ENCODE measurements at regions not wholly inside any gene's neighbourhood (a gene's known extent, or its start where the extent isn't known, plus 50 kb on each side); places are given as distances from the start of the nearest gene placed in this dataset.

DNA sequence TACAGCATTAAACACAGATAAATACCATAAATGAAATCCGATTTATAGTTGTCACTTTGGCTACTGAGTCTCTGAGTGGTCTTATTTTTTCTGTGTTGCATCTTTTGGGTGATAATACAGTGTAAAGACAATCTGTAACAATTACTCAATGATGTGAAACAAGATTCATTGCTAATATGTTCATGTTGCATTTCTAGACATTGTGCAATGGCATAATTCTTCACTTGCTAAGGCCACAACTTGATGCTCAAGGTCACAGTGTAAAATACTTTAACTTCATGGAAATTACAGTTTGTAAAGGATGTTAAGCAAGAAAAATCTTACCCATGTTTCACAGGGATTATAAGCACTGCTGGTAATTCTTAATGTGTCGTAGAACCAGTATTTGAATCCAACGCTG lies 74.9 kb upstream of the SMLR1 start:
- no peak overlapping the region for H4K12ac ChIP-seq (ENCODE audit: low read depth, low read length)
- H3K27me3 ChIP-seq (ENCODE audit: insufficient read depth, low read length) = no peaks in the 10 kb centered on the region
- no peak overlapping the region for H4K8ac ChIP-seq (ENCODE audit: low read depth, low read length)
- H2BK120ac ChIP-seq (ENCODE audit: insufficient read depth, low read length, poor library complexity) = no peak overlapping the region
- no CpG with 5 or more reads among the region's 3 CpGs for WGBS (ENCODE audit: extremely low coverage, insufficient coverage, insufficient read length)
- peaks cover 4% of the 10 kb centered on the region for H3K9me3 ChIP-seq (ENCODE audit: insufficient read depth, low read depth, low read length)
- no peak overlapping the region for H3K27ac ChIP-seq (ENCODE audit: low read depth, low read length)
- H3K9ac ChIP-seq (ENCODE audit: low read length) = no peak overlapping the region
- no peaks in the 10 kb centered on the region for H3K36me3 ChIP-seq (ENCODE audit: control insufficient read depth in 1 of 2, insufficient read depth in 2 of 2, low read length in 2 of 2)
- H2AK5ac ChIP-seq (ENCODE audit: low read length) = no peak overlapping the region
- H3K79me2 ChIP-seq (ENCODE audit: control insufficient read depth, insufficient read depth, low read length, poor library complexity) = no peaks in the 10 kb centered on the region
- H3K4me1 ChIP-seq (ENCODE audit: control insufficient read depth in 1 of 2, insufficient read depth in 2 of 2, low read length in 2 of 2) = no peaks in the 10 kb centered on the region
- H4K91ac ChIP-seq (ENCODE audit: low read depth, low read length) = no peak overlapping the region
- no peak overlapping the region for H3K14ac ChIP-seq (ENCODE audit: low read length)
- no peak overlapping the region for H3K23ac ChIP-seq (ENCODE audit: low read length)
- H3K4me2 ChIP-seq (ENCODE audit: low read length) = no peak overlapping the region
- no peak overlapping the region for H3K18ac ChIP-seq (ENCODE audit: low read length)
- H3K4ac ChIP-seq (ENCODE audit: low read depth, low read length) = no peak overlapping the region
- DNase-seq = peak in 1 of 2 donors; percentile 66
- H2AFZ ChIP-seq (ENCODE audit: insufficient read depth, low read length, poor library complexity) = no peak overlapping the region
- H3K4me3 ChIP-seq (ENCODE audit: low read depth, low read length) = no peak overlapping the region
- H3K79me1 ChIP-seq (ENCODE audit: low read length) = no peaks in the 10 kb centered on the region
- H2BK5ac ChIP-seq (ENCODE audit: low read depth, low read length, poor library complexity) = no peak overlapping the region
- no peak overlapping the region for H2BK12ac ChIP-seq (ENCODE audit: low read length)

DNA sequence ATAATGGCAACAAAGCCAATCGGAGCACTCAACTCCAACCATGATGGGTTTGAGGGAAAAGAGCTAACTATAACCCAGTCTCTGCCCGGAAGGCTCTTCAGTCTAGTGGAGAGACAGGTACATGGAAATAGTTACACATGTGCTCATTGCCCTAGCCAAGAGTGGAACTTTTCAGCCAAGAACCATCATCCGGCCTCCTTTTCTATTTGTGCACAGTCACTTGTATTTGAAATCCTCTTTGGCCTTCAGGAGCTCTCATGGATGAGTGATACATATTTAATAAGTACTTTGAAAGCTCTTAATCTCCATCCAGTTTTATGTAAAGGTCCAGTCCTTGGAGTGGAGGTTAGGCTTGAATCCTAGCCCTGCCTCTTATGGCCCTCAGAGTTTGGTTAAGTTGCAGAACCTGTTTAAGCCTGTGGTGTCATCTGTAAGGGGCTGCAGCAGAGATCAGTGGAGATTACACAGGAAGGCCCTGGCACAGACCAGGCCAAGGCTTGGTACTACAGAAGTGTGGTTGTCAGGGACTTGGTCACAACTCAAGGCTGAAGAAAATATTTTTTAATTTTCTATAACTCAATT lies 72.3 kb upstream of the SMLR1 start:
- DNase-seq = no peak
- Histone ChIP-seq H3K4me1 (ENCODE audit: control insufficient read depth in 1 of 2, insufficient read depth in 2 of 2, low read length in 2 of 2) (no peaks in the 10 kb centered on the region), H3K79me1 (ENCODE audit: low read length) (no peaks in the 10 kb centered on the region), H4K8ac (ENCODE audit: low read depth, low read length) (no peak overlapping the region), H4K12ac (ENCODE audit: low read depth, low read length) (no peak overlapping the region), H2AFZ (ENCODE audit: insufficient read depth, low read length, poor library complexity) (no peak overlapping the region), H3K79me2 (ENCODE audit: control insufficient read depth, insufficient read depth, low read length, poor library complexity) (no peaks in the 10 kb centered on the region), H4K91ac (ENCODE audit: low read depth, low read length) (no peak overlapping the region), H3K4me2 (ENCODE audit: low read length) (no peak overlapping the region), H2BK5ac (ENCODE audit: low read depth, low read length, poor library complexity) (no peak overlapping the region), H3K18ac (ENCODE audit: low read length) (no peak overlapping the region), H2BK120ac (ENCODE audit: insufficient read depth, low read length, poor library complexity) (no peak overlapping the region), H3K23ac (ENCODE audit: low read length) (no peak overlapping the region), H3K9ac (ENCODE audit: low read length) (no peak overlapping the region), H3K9me3 (ENCODE audit: insufficient read depth, low read depth, low read length) (no peaks in the 10 kb centered on the region), H2BK12ac (ENCODE audit: low read length) (no peak overlapping the region), H3K4me3 (ENCODE audit: low read depth, low read length) (no peak overlapping the region), H3K27ac (ENCODE audit: low read depth, low read length) (no peak overlapping the region), H3K36me3 (ENCODE audit: control insufficient read depth in 1 of 2, insufficient read depth in 2 of 2, low read length in 2 of 2) (no peaks in the 10 kb centered on the region), H3K14ac (ENCODE audit: low read length) (no peak overlapping the region), H3K4ac (ENCODE audit: low read depth, low read length) (no peak overlapping the region), H2AK5ac (ENCODE audit: low read length) (no peak overlapping the region), H3K27me3 (ENCODE audit: insufficient read depth, low read length) (no peaks in the 10 kb centered on the region)
- no CpG with 5 or more reads among the region's 3 CpGs for WGBS (ENCODE audit: extremely low coverage, insufficient coverage, insufficient read length)

DNA sequence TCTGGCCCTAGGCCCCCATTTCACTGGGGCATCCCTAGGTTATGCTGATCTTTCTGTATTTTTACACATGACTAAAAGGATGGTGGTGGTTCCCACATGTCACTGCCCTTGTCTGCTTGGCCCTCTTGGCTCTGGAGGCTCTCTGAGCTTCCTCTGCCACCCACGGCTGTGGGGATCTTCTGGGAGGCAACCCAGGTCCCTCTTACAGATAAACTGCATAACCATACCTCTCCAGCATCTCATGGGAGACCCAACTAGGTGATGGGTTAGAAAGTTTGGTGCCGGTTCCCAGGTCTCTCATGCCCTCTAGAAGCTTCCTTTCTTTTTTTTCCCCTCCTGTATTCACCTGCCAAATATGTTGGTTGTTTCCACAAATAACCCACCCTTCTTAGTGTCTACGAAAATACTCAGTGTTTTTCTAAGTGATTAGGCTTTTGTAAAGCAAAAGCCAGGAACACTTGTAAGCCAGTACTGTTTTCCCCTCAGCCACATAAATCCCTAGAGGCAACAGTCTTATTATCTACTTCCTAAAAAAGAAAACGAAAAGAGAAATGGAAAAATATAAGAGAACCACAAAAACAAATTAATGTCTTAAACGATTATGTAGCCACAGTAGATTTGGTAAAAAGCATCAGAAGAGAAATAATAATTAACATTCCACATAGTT lies 71.7 kb upstream of the SMLR1 start:
- H4K91ac ChIP-seq (ENCODE audit: low read depth, low read length) = no peak overlapping the region
- WGBS (ENCODE audit: extremely low coverage, insufficient coverage, insufficient read length) = no CpG with 5 or more reads among the region's 5 CpGs
- H3K14ac ChIP-seq (ENCODE audit: low read length) = no peak overlapping the region
- H4K8ac ChIP-seq (ENCODE audit: low read depth, low read length) = no peak overlapping the region
- no peak overlapping the region for H2BK120ac ChIP-seq (ENCODE audit: insufficient read depth, low read length, poor library complexity)
- H4K12ac ChIP-seq (ENCODE audit: low read depth, low read length) = no peak overlapping the region
- no peaks in the 10 kb centered on the region for H3K9me3 ChIP-seq (ENCODE audit: insufficient read depth, low read depth, low read length)
- no peak for DNase-seq
- H3K79me2 ChIP-seq (ENCODE audit: control insufficient read depth, insufficient read depth, low read length, poor library complexity) = no peaks in the 10 kb centered on the region
- H3K4ac ChIP-seq (ENCODE audit: low read depth, low read length) = no peak overlapping the region
- no peak overlapping the region for H2BK12ac ChIP-seq (ENCODE audit: low read length)
- no peak overlapping the region for H3K4me3 ChIP-seq (ENCODE audit: low read depth, low read length)
- H3K4me2 ChIP-seq (ENCODE audit: low read length) = no peak overlapping the region
- no peak overlapping the region for H3K18ac ChIP-seq (ENCODE audit: low read length)
- no peak overlapping the region for H2AK5ac ChIP-seq (ENCODE audit: low read length)
- H3K23ac ChIP-seq (ENCODE audit: low read length) = no peak overlapping the region
- no peak overlapping the region for H3K9ac ChIP-seq (ENCODE audit: low read length)
- H3K36me3 ChIP-seq (ENCODE audit: control insufficient read depth in 1 of 2, insufficient read depth in 2 of 2, low read length in 2 of 2) = no peaks in the 10 kb centered on the region
- no peaks in the 10 kb centered on the region for H3K79me1 ChIP-seq (ENCODE audit: low read length)
- no peak overlapping the region for H2AFZ ChIP-seq (ENCODE audit: insufficient read depth, low read length, poor library complexity)
- no peaks in the 10 kb centered on the region for H3K4me1 ChIP-seq (ENCODE audit: control insufficient read depth in 1 of 2, insufficient read depth in 2 of 2, low read length in 2 of 2)
- H2BK5ac ChIP-seq (ENCODE audit: low read depth, low read length, poor library complexity) = no peak overlapping the region
- H3K27ac ChIP-seq (ENCODE audit: low read depth, low read length) = no peak overlapping the region
- no peaks in the 10 kb centered on the region for H3K27me3 ChIP-seq (ENCODE audit: insufficient read depth, low read length)

DNA sequence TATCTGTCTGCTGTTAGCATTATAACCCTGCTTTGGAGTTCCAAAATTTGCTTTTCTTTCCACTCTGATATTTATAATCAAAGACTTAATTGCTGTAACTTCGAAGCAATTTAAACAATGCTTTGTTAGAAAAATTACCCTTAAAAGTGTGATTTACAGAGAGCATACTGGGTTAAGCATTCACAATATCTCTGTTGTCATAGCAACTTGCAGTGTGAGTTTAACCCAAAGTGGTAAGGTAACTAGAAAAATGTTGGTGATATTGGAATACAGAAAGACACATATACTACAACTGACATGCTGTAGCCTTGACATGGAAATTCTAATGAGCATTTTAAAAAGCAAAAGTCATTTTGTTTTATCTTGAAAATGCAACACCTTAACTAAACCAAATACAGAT lies 70.4 kb upstream of the SMLR1 start:
- H4K12ac ChIP-seq (ENCODE audit: low read depth, low read length) = no peak overlapping the region
- H3K4me3 ChIP-seq (ENCODE audit: low read depth, low read length) = no peak overlapping the region
- H3K4ac ChIP-seq (ENCODE audit: low read depth, low read length) = no peak overlapping the region
- no peak overlapping the region for H2BK120ac ChIP-seq (ENCODE audit: insufficient read depth, low read length, poor library complexity)
- H3K27ac ChIP-seq (ENCODE audit: low read depth, low read length) = no peak overlapping the region
- no peaks in the 10 kb centered on the region for H3K9me3 ChIP-seq (ENCODE audit: insufficient read depth, low read depth, low read length)
- H4K91ac ChIP-seq (ENCODE audit: low read depth, low read length) = no peak overlapping the region
- H3K79me1 ChIP-seq (ENCODE audit: low read length) = no peaks in the 10 kb centered on the region
- H3K36me3 ChIP-seq (ENCODE audit: control insufficient read depth in 1 of 2, insufficient read depth in 2 of 2, low read length in 2 of 2) = no peaks in the 10 kb centered on the region
- no peak overlapping the region for H3K4me2 ChIP-seq (ENCODE audit: low read length)
- no peaks in the 10 kb centered on the region for H3K27me3 ChIP-seq (ENCODE audit: insufficient read depth, low read length)
- WGBS (ENCODE audit: extremely low coverage, insufficient coverage, insufficient read length) = no CpG with 5 or more reads among the region's 1 CpG
- H2AFZ ChIP-seq (ENCODE audit: insufficient read depth, low read length, poor library complexity) = no peak overlapping the region
- no peak overlapping the region for H2BK5ac ChIP-seq (ENCODE audit: low read depth, low read length, poor library complexity)
- no peak overlapping the region for H2BK12ac ChIP-seq (ENCODE audit: low read length)
- H3K9ac ChIP-seq (ENCODE audit: low read length) = no peak overlapping the region
- DNase-seq = no peak
- H3K4me1 ChIP-seq (ENCODE audit: control insufficient read depth in 1 of 2, insufficient read depth in 2 of 2, low read length in 2 of 2) = no peaks in the 10 kb centered on the region
- no peak overlapping the region for H3K23ac ChIP-seq (ENCODE audit: low read length)
- H3K14ac ChIP-seq (ENCODE audit: low read length) = no peak overlapping the region
- H3K79me2 ChIP-seq (ENCODE audit: control insufficient read depth, insufficient read depth, low read length, poor library complexity) = no peaks in the 10 kb centered on the region
- no peak overlapping the region for H3K18ac ChIP-seq (ENCODE audit: low read length)
- H2AK5ac ChIP-seq (ENCODE audit: low read length) = no peak overlapping the region
- H4K8ac ChIP-seq (ENCODE audit: low read depth, low read length) = no peak overlapping the region

Data from trophoblast cell (in vitro differentiated cells and primary cell).